ENCODE measurements at regions not wholly inside any gene's neighbourhood (a gene's known extent, or its start where the extent isn't known, plus 50 kb on each side); places are given as distances from the start of the nearest gene placed in this dataset.

DNA sequence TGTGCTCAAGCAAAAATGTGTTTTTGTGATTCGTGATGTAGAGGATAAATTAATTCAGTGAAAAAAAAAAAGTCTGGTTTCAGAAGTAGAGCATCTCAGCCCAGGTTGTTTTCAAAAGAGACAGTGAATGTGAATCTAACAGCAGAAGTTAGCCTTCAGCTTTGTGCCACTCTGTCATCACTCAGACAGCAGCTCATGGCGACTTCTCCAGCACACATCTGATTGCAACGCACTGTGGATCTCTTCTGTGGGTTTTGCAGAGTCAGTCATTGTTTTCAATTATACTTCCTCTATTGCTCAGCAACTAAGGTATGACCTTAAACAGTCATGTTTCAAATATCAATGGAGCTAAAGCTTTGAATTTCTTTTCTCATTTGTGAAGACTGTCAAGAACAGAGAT, 335.5 kb upstream of the POU3F2 start (continued):
- no peak for TF ChIP-seq EZH2phosphoT487 (IDR thresholded peaks at IDR 0.05; ENCODE audit: borderline replicate concordance, low read depth)

DNA sequence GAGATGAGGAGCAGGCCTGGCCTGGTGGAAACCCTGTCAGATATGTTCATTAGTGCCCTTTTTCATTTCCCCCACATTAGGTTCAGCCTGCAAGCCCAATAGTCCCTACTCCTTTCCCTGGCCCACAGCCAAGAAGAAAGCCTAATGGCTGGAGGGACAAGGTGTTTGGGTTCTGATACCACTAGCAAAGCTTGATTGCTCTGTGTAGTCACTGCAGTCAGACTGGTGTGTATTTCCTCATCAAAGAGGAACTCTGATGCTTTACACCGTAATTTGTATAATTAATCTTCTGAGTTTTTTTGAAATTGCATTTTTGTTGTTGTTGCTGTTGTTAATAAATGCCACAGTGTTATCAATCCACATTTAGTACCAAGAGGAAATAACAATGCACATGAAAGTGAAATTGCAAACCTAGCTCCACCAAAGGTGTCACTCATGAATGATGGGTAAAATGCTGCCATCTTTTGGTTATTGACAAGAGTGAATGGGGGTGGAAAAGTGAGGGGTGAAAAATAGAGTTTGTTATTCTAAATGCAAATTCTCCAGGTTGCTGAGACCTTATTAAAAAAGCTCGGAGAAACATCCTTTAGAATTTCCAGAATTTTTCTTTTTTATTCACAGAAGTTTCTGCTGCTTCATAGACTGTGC, 320.2 kb upstream of the POU3F2 start:
- no peaks in the 10 kb centered on the region for H3K36me3 ChIP-seq (replicated peaks in 1 of 2; ENCODE audit: control insufficient read depth in 1 of 2, insufficient read depth in 2 of 2, low read length in 1 of 2)
- H2AFZ ChIP-seq (ENCODE audit: low read depth) = no peak overlapping the region
- no peak overlapping the region for H3K9ac ChIP-seq
- no peak for TF ChIP-seq SIN3A (IDR thresholded peaks at IDR 0.05; ENCODE audit: borderline replicate concordance, low read depth, low read length)
- TF ChIP-seq RAD21 (IDR thresholded peaks at IDR 0.05; ENCODE audit: low read length) = peak; percentile 48
- no peak overlapping the region for H3K4me2 ChIP-seq
- no peaks in the 10 kb centered on the region for H3K9me3 ChIP-seq
- no peaks in the 10 kb centered on the region for H3K4me1 ChIP-seq (ENCODE audit: control insufficient read depth in 1 of 2, insufficient read depth in 2 of 2, low read depth in 1 of 2, low read length in 1 of 2)
- H3K9me2 ChIP-seq = no peaks in the 10 kb centered on the region
- no peak for DNase-seq
- no peaks in the 10 kb centered on the region for H3K79me2 ChIP-seq (ENCODE audit: insufficient read depth)
- ChIA-PET POLR2A (no interaction called here), CTCF (interaction anchor here (0.9 to 1.8 kb wide), 5 partner anchors 9 to 319 kb away, joined by 3 to 7 read pairs (median 4); partner anchors contain the start of gene POU3F2)
- 48% methylated on average over 2 of the region's 2 CpGs for WGBS (ENCODE audit: low lambda C conversion rate)
- no peaks in the 10 kb centered on the region for H4K20me1 ChIP-seq (ENCODE audit: insufficient read depth)
- H3K27me3 ChIP-seq (ENCODE audit: insufficient read depth) = no peaks in the 10 kb centered on the region
- H3K4me3 ChIP-seq (ENCODE audit: low read depth in 2 of 2, low read length in 1 of 2) = no peak overlapping the region
- no peaks in the 10 kb centered on the region for H3F3A ChIP-seq (replicated peaks; ENCODE audit: insufficient read depth)
- no peak overlapping the region for H3K27ac ChIP-seq (ENCODE audit: low read depth in 2 of 2, low read length in 1 of 2)

DNA sequence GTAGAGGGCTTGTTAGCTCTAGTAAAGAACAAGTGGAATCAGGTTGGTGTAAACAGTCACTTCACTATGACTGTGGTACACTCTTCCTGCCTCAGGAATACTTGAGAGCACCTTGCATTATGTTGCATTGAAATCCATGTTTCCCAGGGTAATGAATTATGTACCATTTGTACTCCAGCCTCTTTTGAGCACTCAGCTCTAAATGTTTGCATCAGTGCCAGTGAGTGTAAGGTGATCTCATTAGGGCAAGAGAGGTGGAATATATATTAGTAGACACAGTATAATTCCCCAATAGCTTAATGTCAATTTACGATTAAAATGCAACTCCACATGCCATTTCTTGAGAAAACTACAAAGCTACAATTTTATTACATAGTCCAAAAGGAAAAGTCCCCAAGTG, 319.6 kb upstream of the POU3F2 start:
- Histone ChIP-seq H3K4me1 (ENCODE audit: control insufficient read depth in 1 of 2, insufficient read depth in 2 of 2, low read depth in 1 of 2, low read length in 1 of 2) (no peaks in the 10 kb centered on the region), H3K36me3 (replicated peaks in 1 of 2; ENCODE audit: control insufficient read depth in 1 of 2, insufficient read depth in 2 of 2, low read length in 1 of 2) (no peaks in the 10 kb centered on the region), H4K20me1 (ENCODE audit: insufficient read depth) (no peaks in the 10 kb centered on the region), H3K9ac (no peak overlapping the region), H3K9me2 (no peaks in the 10 kb centered on the region), H3F3A (replicated peaks; ENCODE audit: insufficient read depth) (no peaks in the 10 kb centered on the region), H3K79me2 (ENCODE audit: insufficient read depth) (no peaks in the 10 kb centered on the region), H2AFZ (ENCODE audit: low read depth) (no peak overlapping the region), H3K4me2 (no peak overlapping the region), H3K27me3 (ENCODE audit: insufficient read depth) (no peaks in the 10 kb centered on the region), H3K27ac (ENCODE audit: low read depth in 2 of 2, low read length in 1 of 2) (no peak overlapping the region), H3K9me3 (no peaks in the 10 kb centered on the region), H3K4me3 (ENCODE audit: low read depth in 2 of 2, low read length in 1 of 2) (no peak overlapping the region)
- no peak for TF ChIP-seq REST (IDR thresholded peaks at IDR 0.05; ENCODE audit: low read depth, low read length)
- no peak for TF ChIP-seq FOXJ3 (CRISPR knock-in tag; IDR thresholded peaks at IDR 0.05)
- TF ChIP-seq, protein P1, sequence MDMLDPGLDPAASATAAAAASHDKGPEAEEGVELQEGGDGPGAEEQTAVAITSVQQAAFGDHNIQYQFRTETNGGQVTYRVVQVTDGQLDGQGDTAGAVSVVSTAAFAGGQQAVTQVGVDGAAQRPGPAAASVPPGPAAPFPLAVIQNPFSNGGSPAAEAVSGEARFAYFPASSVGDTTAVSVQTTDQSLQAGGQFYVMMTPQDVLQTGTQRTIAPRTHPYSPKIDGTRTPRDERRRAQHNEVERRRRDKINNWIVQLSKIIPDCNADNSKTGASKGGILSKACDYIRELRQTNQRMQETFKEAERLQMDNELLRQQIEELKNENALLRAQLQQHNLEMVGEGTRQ (IDR thresholded peaks at IDR 0.05; ENCODE audit: borderline replicate concordance, low read depth, low read length) = no peak
- TF ChIP-seq CHD2 (IDR thresholded peaks at IDR 0.05; ENCODE audit: low read length, partially characterized antibody) = no peak
- TF ChIP-seq RAD21 (IDR thresholded peaks at IDR 0.05; ENCODE audit: low read length) = no peak
- TF ChIP-seq RFX5 (IDR thresholded peaks at IDR 0.05; ENCODE audit: low read length) = no peak
- no peak for TF ChIP-seq TAF1 (IDR thresholded peaks at IDR 0.05; ENCODE audit: borderline replicate concordance, low read depth, low read length)
- no peak for TF ChIP-seq ZBTB33 (IDR thresholded peaks at IDR 0.05; ENCODE audit: borderline replicate concordance, low read depth)
- TF ChIP-seq TEAD4 (IDR thresholded peaks at IDR 0.05; ENCODE audit: borderline replicate concordance, insufficient read depth) = no peak
- no peak for TF ChIP-seq EZH2phosphoT487 (IDR thresholded peaks at IDR 0.05; ENCODE audit: borderline replicate concordance, low read depth)
- CTCF ChIA-PET = interaction anchor here (0.9 to 1.8 kb wide), 5 partner anchors 10 to 319 kb away, joined by 3 to 7 read pairs (median 4); partner anchors contain the start of gene POU3F2
- DNase-seq = no peak
- POLR2A ChIA-PET = no interaction called here
- 76% methylated on average over 1 of the region's 1 CpG for WGBS (ENCODE audit: low lambda C conversion rate)
